ENCODE measurements at regions not wholly inside any gene's neighbourhood (a gene's known extent, or its start where the extent isn't known, plus 50 kb on each side); places are given as distances from the start of the nearest gene placed in this dataset.

- TF ChIP-seq HDGF (IDR thresholded peaks at IDR 0.05; ENCODE audit: borderline replicate concordance) (no peak), FOXM1 (IDR thresholded peaks at IDR 0.05; ENCODE audit: borderline replicate concordance) (no peak), LEF1 (IDR thresholded peaks at IDR 0.05; ENCODE audit: borderline replicate concordance) (no peak), TARDBP (IDR thresholded peaks at IDR 0.05) (no peak), ARNT (IDR thresholded peaks at IDR 0.05) (no peak), FOXA1 (IDR thresholded peaks at IDR 0.05) (no peak), ELF4 (IDR thresholded peaks at IDR 0.05) (no peak), NFRKB (IDR thresholded peaks at IDR 0.05) (no peak), CTBP1 (IDR thresholded peaks at IDR 0.05; ENCODE audit: borderline replicate concordance) (no peak), BHLHE40 (IDR thresholded peaks at IDR 0.05; ENCODE audit: borderline replicate concordance) (no peak), L3MBTL2 (conservative IDR thresholded peaks at IDR 0.05) (no peak)
- TF ChIP-seq, protein P1, sequence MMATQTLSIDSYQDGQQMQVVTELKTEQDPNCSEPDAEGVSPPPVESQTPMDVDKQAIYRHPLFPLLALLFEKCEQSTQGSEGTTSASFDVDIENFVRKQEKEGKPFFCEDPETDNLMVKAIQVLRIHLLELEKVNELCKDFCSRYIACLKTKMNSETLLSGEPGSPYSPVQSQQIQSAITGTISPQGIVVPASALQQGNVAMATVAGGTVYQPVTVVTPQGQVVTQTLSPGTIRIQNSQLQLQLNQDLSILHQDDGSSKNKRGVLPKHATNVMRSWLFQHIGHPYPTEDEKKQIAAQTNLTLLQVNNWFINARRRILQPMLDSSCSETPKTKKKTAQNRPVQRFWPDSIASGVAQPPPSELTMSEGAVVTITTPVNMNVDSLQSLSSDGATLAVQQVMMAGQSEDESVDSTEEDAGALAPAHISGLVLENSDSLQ (IDR thresholded peaks at IDR 0.05), result no peak
- POLR2A ChIA-PET, result no interaction called here
- CTCF ChIA-PET, result no interaction called here
- no peak for DNase-seq (ENCODE audit: extremely low spot score)
Measured at GRCh38 chr7:18163091-18163490, 135.4 kb upstream of the PRPS1L1 start.

- TF ChIP-seq LEF1 (IDR thresholded peaks at IDR 0.05; ENCODE audit: borderline replicate concordance) (no peak), ELF4 (IDR thresholded peaks at IDR 0.05) (no peak), CTBP1 (IDR thresholded peaks at IDR 0.05; ENCODE audit: borderline replicate concordance) (no peak), SUZ12 (IDR thresholded peaks at IDR 0.05) (no peak), FOXA1 (IDR thresholded peaks at IDR 0.05) (no peak), NFRKB (IDR thresholded peaks at IDR 0.05) (no peak), FOXK2 (IDR thresholded peaks at IDR 0.05) (no peak), ZNF384 (IDR thresholded peaks at IDR 0.05) (no peak), L3MBTL2 (conservative IDR thresholded peaks at IDR 0.05) (no peak), ARNT (IDR thresholded peaks at IDR 0.05) (no peak), FOXM1 (IDR thresholded peaks at IDR 0.05; ENCODE audit: borderline replicate concordance) (no peak)
- TF ChIP-seq, protein P1 (IDR thresholded peaks at IDR 0.05), result no peak
- CTCF ChIA-PET, result no interaction called here
- POLR2A ChIA-PET, result no interaction called here
- DNase-seq (ENCODE audit: extremely low spot score), result no peak
Measured at GRCh38 chr7:18165166-18165565, 137.5 kb upstream of the PRPS1L1 start.

GRCh38 chr7:18166002-18166401 is 138.4 kb upstream of the PRPS1L1 start:
- POLR2A ChIA-PET, result no interaction called here
- TF ChIP-seq ZNF384 (IDR thresholded peaks at IDR 0.05) (no peak), SP1 (IDR thresholded peaks at IDR 0.05) (no peak)
- CTCF ChIA-PET, result no interaction called here

DNA sequence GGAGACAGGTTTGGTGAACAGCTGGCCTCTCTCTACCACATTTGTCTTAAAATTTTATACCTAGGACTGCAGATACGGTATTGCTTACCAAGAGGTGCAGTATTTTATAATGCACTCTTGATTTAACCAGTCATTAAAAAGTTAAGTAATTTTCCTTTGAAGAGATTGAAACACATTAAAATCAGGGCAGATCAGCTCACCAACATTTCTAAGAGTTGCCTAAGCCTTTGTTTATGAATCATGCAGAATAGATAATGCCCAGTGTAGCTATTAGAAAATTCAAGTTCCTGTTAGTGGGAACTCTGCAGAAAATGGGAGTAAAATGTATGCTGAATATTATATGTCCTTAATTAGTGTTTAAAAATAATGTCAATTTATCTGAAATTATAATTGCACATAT is 140.2 kb upstream of the PRPS1L1 start:
- ChIA-PET CTCF (no interaction called here), POLR2A (no interaction called here)
- DNase-seq (ENCODE audit: extremely low spot score), result no peak
- no peak for TF ChIP-seq HDGF (IDR thresholded peaks at IDR 0.05; ENCODE audit: borderline replicate concordance)
- TF ChIP-seq FOXA1 (IDR thresholded peaks at IDR 0.05), result no peak
- TF ChIP-seq FOXK2 (IDR thresholded peaks at IDR 0.05), result no peak
- no peak for TF ChIP-seq TARDBP (IDR thresholded peaks at IDR 0.05)
- no peak for TF ChIP-seq FOXM1 (IDR thresholded peaks at IDR 0.05; ENCODE audit: borderline replicate concordance)
- no peak for TF ChIP-seq NFRKB (IDR thresholded peaks at IDR 0.05)
- no peak for TF ChIP-seq BHLHE40 (IDR thresholded peaks at IDR 0.05; ENCODE audit: borderline replicate concordance)
- no peak for TF ChIP-seq ELF4 (IDR thresholded peaks at IDR 0.05)
- no peak for TF ChIP-seq LEF1 (IDR thresholded peaks at IDR 0.05; ENCODE audit: borderline replicate concordance)
- TF ChIP-seq ARNT (IDR thresholded peaks at IDR 0.05), result no peak
- no peak for TF ChIP-seq SUZ12 (IDR thresholded peaks at IDR 0.05)
- no peak for TF ChIP-seq SP1 (IDR thresholded peaks at IDR 0.05)
- TF ChIP-seq, protein P1 (IDR thresholded peaks at IDR 0.05), result no peak

More at GRCh38 chr7:18166002-18166401, 138.4 kb upstream of the PRPS1L1 start:
- no peak for DNase-seq (ENCODE audit: extremely low spot score)

- ChIA-PET CTCF (no interaction called here), POLR2A (no interaction called here)
- TF ChIP-seq ELF4 (IDR thresholded peaks at IDR 0.05) (no peak), SUZ12 (IDR thresholded peaks at IDR 0.05) (no peak), CTBP1 (IDR thresholded peaks at IDR 0.05; ENCODE audit: borderline replicate concordance) (no peak), L3MBTL2 (conservative IDR thresholded peaks at IDR 0.05) (no peak), FOXA1 (IDR thresholded peaks at IDR 0.05) (no peak), ZNF384 (IDR thresholded peaks at IDR 0.05) (no peak), LEF1 (IDR thresholded peaks at IDR 0.05; ENCODE audit: borderline replicate concordance) (no peak)
- no peak for DNase-seq (ENCODE audit: extremely low spot score)
Measured at GRCh38 chr7:18174996-18175395, 147.3 kb upstream of the PRPS1L1 start.

GRCh38 chr7:18175801-18176450 is 148.3 kb upstream of the PRPS1L1 start:
- TF ChIP-seq NFRKB (IDR thresholded peaks at IDR 0.05), result no peak
- ChIA-PET POLR2A (no interaction called here), CTCF (no interaction called here)
- DNase-seq (ENCODE audit: extremely low spot score), result no peak

GRCh38 chr7:18177129-18177814 is 149.6 kb upstream of the PRPS1L1 start:
- TF ChIP-seq ZNF384 (IDR thresholded peaks at IDR 0.05) (no peak), ARNT (IDR thresholded peaks at IDR 0.05) (no peak), HDGF (IDR thresholded peaks at IDR 0.05; ENCODE audit: borderline replicate concordance) (no peak), LEF1 (IDR thresholded peaks at IDR 0.05; ENCODE audit: borderline replicate concordance) (no peak), NFRKB (IDR thresholded peaks at IDR 0.05) (no peak)
- POLR2A ChIA-PET, result no interaction called here
- no peak for DNase-seq (ENCODE audit: extremely low spot score)
- CTCF ChIA-PET, result no interaction called here
